K562 (cell line): ENCODE measurements at regions not wholly inside any gene's neighbourhood (a gene's known extent, or its start where the extent isn't known, plus 50 kb on each side); places are given as distances from the start of the nearest gene placed in this dataset.

ENCODE experiments used
- ATAC-seq: fragments of 200-7000 bp; cut with Tn5 transposase; 3 replicates; pipeline ENCODE4 v1.9.1; 2020; ENCODE audit warnings: moderate library complexity
- BruUV-seq: library from RNA; stranded (reverse); fragments of 400-500 nt; replicated peaks from 2 replicates; lab custom pipeline; 2021; lab: Mats Ljungman, UMichigan
- CTCF ChIA-PET: fragments of 300-600 bp; formaldehyde crosslinking; extraction: SDS; loops from one replicate; lab custom pipeline; 2021; ENCODE audit warnings: low intra/inter-chr PET ratio; lab: Yijun Ruan, JAX
- POLR2A ChIA-PET: fragments of 300-600, 350-650 bp; sonication (Branson Sonifier 250); formaldehyde crosslinking; extraction: SDS; loops from one replicate; lab custom pipeline; 2021; ENCODE audit warnings: antibody characterized with exemption, inconsistent platforms; lab: Yijun Ruan, JAX
- DNase-seq, 4 experiments: peaks; one replicate each; pipeline versions ENCODE4 v3.0.0 to v3.0.0-alpha.2; 2011 to 2018; ENCODE audit warnings: low spot score in 3 of 4, mixed read lengths in 3 of 4; ENCODE audit errors: extremely low read depth in 1 of 4
- FAIRE-seq: peaks from 2 replicates; lab custom pipeline; 2011; peaks lifted over from hg19 to GRCh38; lab: Jason Lieb, UNC
- H2AFZ ChIP-seq: 2 replicates; pipeline ENCODE4 v1.6.0; 2011; ENCODE audit warnings: low read depth, low read length, control low read depth, inconsistent platforms
- H3K27ac ChIP-seq: fragments of 200-600 bp; 3 replicates; pipeline ENCODE4 v1.8.0; 2011; ENCODE audit warnings: low read depth, mild to moderate bottlenecking, control low read depth, inconsistent platforms, low read length, moderate library complexity, mixed read lengths; ENCODE audit errors: extremely low read depth
- H3K27me3 ChIP-seq, 2 experiments: fragments of 300-600 bp in 1 of 2; 2 replicates in 1 of 2; 3 replicates in 1 of 2; pipeline versions ENCODE4 v1.6.0 to v1.8.0; 2011; ENCODE audit warnings: inconsistent platforms in 2 of 2, low read length in 2 of 2, mild to moderate bottlenecking in 1 of 2, mixed read lengths in 1 of 2, moderate library complexity in 1 of 2; ENCODE audit not compliant: control insufficient read depth in 2 of 2, insufficient read depth in 2 of 2
- H3K36me3 ChIP-seq: fragments of 300-600 bp; 3 replicates; pipeline ENCODE4 v1.8.0; 2011; ENCODE audit warnings: mild to moderate bottlenecking, low read length, inconsistent platforms; ENCODE audit not compliant: control insufficient read depth, insufficient read depth
- H3K4me1 ChIP-seq, 2 experiments: fragments of 200-600 bp in 1 of 2; replicated peaks in 1 of 2; 2 replicates in 1 of 2; 3 replicates in 1 of 2; pipeline versions ENCODE4 v1.5.1 to v1.8.0; 2011; ENCODE audit warnings: inconsistent platforms in 2 of 2, low read length in 2 of 2, mild to moderate bottlenecking in 1 of 2, mixed read lengths in 1 of 2, moderate library complexity in 1 of 2; ENCODE audit not compliant: control insufficient read depth in 2 of 2, insufficient read depth in 2 of 2
- H3K4me2 ChIP-seq: 2 replicates; pipeline ENCODE4 v1.6.1; 2011; ENCODE audit warnings: low read length, control low read depth, inconsistent platforms, mixed read lengths; ENCODE audit not compliant: insufficient read depth
- H3K4me3 ChIP-seq: fragments of 200-600 bp; sonication (generic), shearing (Covaris generic); 2 replicates; pipeline ENCODE4 v1.5.1; 2016; ENCODE audit warnings: control low read depth, inconsistent platforms
- H3K79me2 ChIP-seq: fragments of 200-600 bp; 3 replicates; pipeline ENCODE4 v1.8.0; 2011; ENCODE audit warnings: low read length, inconsistent platforms; ENCODE audit not compliant: control insufficient read depth, insufficient read depth
- H3K9ac ChIP-seq, 2 experiments: 2 replicates each; pipeline versions ENCODE4 v1.6.0 to v1.6.1; 2011; ENCODE audit warnings: low read depth in 2 of 2, low read length in 2 of 2, control low read depth in 1 of 2, inconsistent platforms in 1 of 2, mild to moderate bottlenecking in 1 of 2, mixed read lengths in 1 of 2; ENCODE audit not compliant: insufficient read depth in 1 of 2
- H3K9me1 ChIP-seq: one replicate; pipeline ENCODE4 v1.6.0; 2011; ENCODE audit warnings: inconsistent platforms, mild to moderate bottlenecking, low read length, moderate library complexity; ENCODE audit not compliant: control insufficient read depth, insufficient read depth
- H3K9me3 ChIP-seq: replicated peaks from 2 replicates; pipeline ENCODE4 v1.5.1; 2011; ENCODE audit warnings: low read depth, low read length, inconsistent platforms; ENCODE audit not compliant: control insufficient read depth, insufficient read depth
- H4K20me1 ChIP-seq: replicated peaks from 2 replicates; pipeline ENCODE4 v1.6.1; 2011; ENCODE audit warnings: low read length, inconsistent platforms, mixed read lengths; ENCODE audit not compliant: control insufficient read depth, insufficient read depth
- ATF3 ChIP-seq, 2 experiments: fragments of 450-650 bp in 1 of 2; sonication (generic) in 1 of 2; formaldehyde crosslinking in 1 of 2; IDR thresholded peaks in 1 of 2; conservative IDR thresholded peaks in 1 of 2; 2 replicates each; pipeline versions ENCODE4 v1.6.1 to v1.8.1; 2016 to 2023; ENCODE audit warnings: mild to moderate bottlenecking in 2 of 2, moderate library complexity in 2 of 2, inconsistent platforms in 1 of 2, missing genetic modification reagents in 1 of 2
- CREB5 ChIP-seq: fragments of 250-450 bp; sonication (Bioruptor Pico); IDR thresholded peaks from 2 replicates; pipeline ENCODE4 v1.5.0; 2020; ENCODE audit warnings: mild to moderate bottlenecking
- CUX1 ChIP-seq: fragments of 200-800 bp; sonication (Bioruptor generic); IDR thresholded peaks from 2 replicates; pipeline ENCODE4 v1.6.1; 2016; ENCODE audit warnings: missing genetic modification characterization, missing compliant biosample characterization
- ESRRA ChIP-seq: fragments of 450-650 bp; IDR thresholded peaks from 2 replicates; pipeline ENCODE4 v1.6.1; 2014; ENCODE audit warnings: low read depth, mild to moderate bottlenecking, moderate library complexity, borderline replicate concordance
- GABPB1 ChIP-seq: sonication (generic); formaldehyde crosslinking; IDR thresholded peaks from 2 replicates; pipeline ENCODE4 v1.8.0; 2022; ENCODE audit warnings: mild to moderate bottlenecking, missing genetic modification reagents
- GTF2A2 ChIP-seq: IDR thresholded peaks from 2 replicates; pipeline ENCODE4 v1.6.1; 2016; ENCODE audit warnings: mild to moderate bottlenecking, missing genetic modification characterization, missing compliant biosample characterization
- NCOA6 ChIP-seq: fragments of 450-650 bp; IDR thresholded peaks from 2 replicates; pipeline ENCODE4 v1.6.1; 2017; ENCODE audit warnings: mild to moderate bottlenecking
- NFATC3 ChIP-seq: fragments of 450-650 bp; IDR thresholded peaks from 2 replicates; pipeline ENCODE4 v1.6.1; 2017; ENCODE audit warnings: mild to moderate bottlenecking
- TCF7L2 ChIP-seq: fragments of 150-350 bp; IDR thresholded peaks from 2 replicates; pipeline ENCODE4 v1.6.1; 2016; ENCODE audit warnings: low read depth, mild to moderate bottlenecking, low read length, moderate library complexity
- U2AF1 ChIP-seq: fragments of 200-400 bp; formaldehyde crosslinking; optimal IDR thresholded peaks from 2 replicates; pipeline ENCODE3; 2017; ENCODE audit warnings: mild to moderate bottlenecking, low read depth, low read length, moderate library complexity
- ZNF444 ChIP-seq: fragments of 250-450 bp; sonication (Bioruptor Pico); IDR thresholded peaks from 2 replicates; pipeline ENCODE4 v1.4.0; 2020; ENCODE audit warnings: mild to moderate bottlenecking, moderate library complexity
- ZNF668 ChIP-seq: fragments of 250-450 bp; sonication (Bioruptor Pico); IDR thresholded peaks from 2 replicates; pipeline ENCODE4 v1.8.0; 2022; ENCODE audit warnings: mild to moderate bottlenecking, inconsistent platforms
- WGBS: fragments of 100-300 bp; shearing (Covaris generic); methylation state at CpG from one replicate; pipeline ENCODE4 v1.1.6; 2016; ENCODE audit warnings: low coverage, mixed read lengths; ENCODE audit not compliant: insufficient coverage; ENCODE audit errors: missing lambda C conversion rate; 5-methylcytosine and 5-hydroxymethylcytosine counted together
- in situ Hi-C: fragments of 300-500 bp; cut with MboI; formaldehyde crosslinking; loops from 4 replicates; pipeline ENCODE4 v1.15.0; 2018; ENCODE audit warnings: inconsistent platforms, mixed read lengths
- intact Hi-C: fragments of 100-400 bp; cut with micrococcal nuclease; formaldehyde crosslinking; loops from 2 replicates; pipeline ENCODE4 v1.14.2; 2022
- TF ChIP-seq, protein P1 (sequence below): fragments of 250-450 bp; sonication (Bioruptor Pico); IDR thresholded peaks from 2 replicates; pipeline ENCODE4 v1.8.0; 2022; ENCODE audit warnings: inconsistent platforms

DNA sequence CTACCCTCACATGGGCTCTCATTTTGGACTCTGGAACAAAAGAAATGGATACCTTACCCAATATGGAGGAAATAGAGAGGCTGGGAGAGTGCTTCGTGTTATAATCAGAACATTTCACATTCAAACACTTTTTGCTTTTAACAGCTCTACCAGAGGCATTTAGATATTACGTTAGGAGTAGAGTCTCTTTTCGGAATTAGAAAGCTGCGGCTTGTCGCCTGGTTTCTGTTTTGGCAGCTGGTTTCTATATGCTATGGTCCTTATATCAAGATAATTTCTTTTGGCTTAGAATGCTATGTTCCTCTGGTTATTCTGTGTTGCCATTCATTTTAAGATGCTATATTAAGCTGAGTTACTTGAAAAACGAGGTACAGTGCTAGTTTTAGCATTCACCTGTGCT is 392.8 kb upstream of the GALNT5 start (continued):
- no peak for TF ChIP-seq NFATC3

DNA sequence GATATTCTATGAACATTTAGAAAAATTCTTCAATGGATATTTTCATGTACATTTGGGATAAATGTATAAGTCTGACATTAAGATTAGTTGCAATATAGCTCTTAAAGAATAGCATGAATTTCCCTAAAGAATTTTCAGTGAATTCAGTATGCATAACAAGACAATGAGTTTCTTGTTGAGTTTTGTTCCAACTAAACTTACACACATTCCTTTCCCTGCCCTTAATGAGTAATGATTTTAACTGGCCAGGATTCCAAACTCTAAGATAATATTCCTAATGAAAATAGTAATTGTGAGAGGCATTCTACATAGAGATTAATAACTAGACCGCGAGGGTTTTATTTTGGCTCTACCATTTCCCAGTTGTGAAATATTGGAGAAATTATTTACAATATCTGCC is 390.3 kb upstream of the GALNT5 start:
- Histone ChIP-seq H3K27me3 (no peaks in the 10 kb centered on the region), H3K9me3 (no peaks in the 10 kb centered on the region), H4K20me1 (no peaks in the 10 kb centered on the region), H3K9ac (no peak overlapping the region), H3K9me1 (no peaks in the 10 kb centered on the region), H3K27ac (no peak overlapping the region), H2AFZ (no peak overlapping the region), H3K4me2 (no peak overlapping the region), H3K4me1 (no peaks in the 10 kb centered on the region), H3K4me3 (no peak overlapping the region), H3K36me3 (no peaks in the 10 kb centered on the region), H3K79me2 (no peaks in the 10 kb centered on the region)
- POLR2A ChIA-PET: no interaction called here
- CTCF ChIA-PET: no interaction called here
- 14% methylated on average over 2 of the region's 2 CpGs for WGBS
- in situ Hi-C loops: no loop called here
- intact Hi-C loops: no loop called here
- FAIRE-seq (no peak), DNase-seq (no peak), ATAC-seq (no peak)
- BruUV-seq: no TSS peak
- no peak for TF ChIP-seq U2AF1
- no peak for TF ChIP-seq NCOA6
- TF ChIP-seq GABPB1: no peak
- TF ChIP-seq ZNF444 (CRISPR knock-in tag): no peak
- TF ChIP-seq, protein P1, sequence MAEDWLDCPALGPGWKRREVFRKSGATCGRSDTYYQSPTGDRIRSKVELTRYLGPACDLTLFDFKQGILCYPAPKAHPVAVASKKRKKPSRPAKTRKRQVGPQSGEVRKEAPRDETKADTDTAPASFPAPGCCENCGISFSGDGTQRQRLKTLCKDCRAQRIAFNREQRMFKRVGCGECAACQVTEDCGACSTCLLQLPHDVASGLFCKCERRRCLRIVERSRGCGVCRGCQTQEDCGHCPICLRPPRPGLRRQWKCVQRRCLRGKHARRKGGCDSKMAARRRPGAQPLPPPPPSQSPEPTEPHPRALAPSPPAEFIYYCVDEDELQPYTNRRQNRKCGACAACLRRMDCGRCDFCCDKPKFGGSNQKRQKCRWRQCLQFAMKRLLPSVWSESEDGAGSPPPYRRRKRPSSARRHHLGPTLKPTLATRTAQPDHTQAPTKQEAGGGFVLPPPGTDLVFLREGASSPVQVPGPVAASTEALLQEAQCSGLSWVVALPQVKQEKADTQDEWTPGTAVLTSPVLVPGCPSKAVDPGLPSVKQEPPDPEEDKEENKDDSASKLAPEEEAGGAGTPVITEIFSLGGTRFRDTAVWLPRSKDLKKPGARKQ: no peak
- no peak for TF ChIP-seq ESRRA
- TF ChIP-seq ATF3 (IDR thresholded peaks at IDR 0.05): no peak
- no peak for TF ChIP-seq ATF3 (CRISPR knock-in tag; conservative IDR thresholded peaks at IDR 0.05)
- no peak for TF ChIP-seq GTF2A2 (tag)
- TF ChIP-seq CREB5 (CRISPR knock-in tag): no peak
- TF ChIP-seq ZNF668 (CRISPR knock-in tag): no peak
- no peak for TF ChIP-seq CUX1
- no peak for TF ChIP-seq TCF7L2
